Omental fat pad (tissue), 3 donors: ENCODE measurements at regions not wholly inside any gene's neighbourhood (a gene's known extent, or its start where the extent isn't known, plus 50 kb on each side); places are given as distances from the start of the nearest gene placed in this dataset.

Experiments used
- ATAC-seq: fragments of 150-250 bp; one replicate; pipeline ENCODE4 v1.9.1; 2016; ENCODE audit warnings: mild to moderate bottlenecking, moderate library complexity; ENCODE audit not compliant: low FRiP score
- DNase-seq: peaks from one replicate; pipeline ENCODE4 v3.0.0-alpha.2; 2019; ENCODE audit warnings: low spot score
- TF ChIP-seq, protein P1 (sequence below), 3 donors: fragments of 450-650 bp; IDR thresholded peaks; one replicate each; pipeline ENCODE4 v1.5.1; 2016 to 2017; ENCODE audit warnings: antibody characterized with exemption in 3 of 3, mild to moderate bottlenecking in 3 of 3, moderate library complexity in 2 of 3

- TF ChIP-seq, protein P1, sequence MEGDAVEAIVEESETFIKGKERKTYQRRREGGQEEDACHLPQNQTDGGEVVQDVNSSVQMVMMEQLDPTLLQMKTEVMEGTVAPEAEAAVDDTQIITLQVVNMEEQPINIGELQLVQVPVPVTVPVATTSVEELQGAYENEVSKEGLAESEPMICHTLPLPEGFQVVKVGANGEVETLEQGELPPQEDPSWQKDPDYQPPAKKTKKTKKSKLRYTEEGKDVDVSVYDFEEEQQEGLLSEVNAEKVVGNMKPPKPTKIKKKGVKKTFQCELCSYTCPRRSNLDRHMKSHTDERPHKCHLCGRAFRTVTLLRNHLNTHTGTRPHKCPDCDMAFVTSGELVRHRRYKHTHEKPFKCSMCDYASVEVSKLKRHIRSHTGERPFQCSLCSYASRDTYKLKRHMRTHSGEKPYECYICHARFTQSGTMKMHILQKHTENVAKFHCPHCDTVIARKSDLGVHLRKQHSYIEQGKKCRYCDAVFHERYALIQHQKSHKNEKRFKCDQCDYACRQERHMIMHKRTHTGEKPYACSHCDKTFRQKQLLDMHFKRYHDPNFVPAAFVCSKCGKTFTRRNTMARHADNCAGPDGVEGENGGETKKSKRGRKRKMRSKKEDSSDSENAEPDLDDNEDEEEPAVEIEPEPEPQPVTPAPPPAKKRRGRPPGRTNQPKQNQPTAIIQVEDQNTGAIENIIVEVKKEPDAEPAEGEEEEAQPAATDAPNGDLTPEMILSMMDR (IDR thresholded peaks at IDR 0.05): no peak
- DNase-seq (no peak), ATAC-seq (no peak)
Measured at GRCh38 chr1:229999004-229999670, 67.9 kb upstream of the GALNT2 start.

DNA sequence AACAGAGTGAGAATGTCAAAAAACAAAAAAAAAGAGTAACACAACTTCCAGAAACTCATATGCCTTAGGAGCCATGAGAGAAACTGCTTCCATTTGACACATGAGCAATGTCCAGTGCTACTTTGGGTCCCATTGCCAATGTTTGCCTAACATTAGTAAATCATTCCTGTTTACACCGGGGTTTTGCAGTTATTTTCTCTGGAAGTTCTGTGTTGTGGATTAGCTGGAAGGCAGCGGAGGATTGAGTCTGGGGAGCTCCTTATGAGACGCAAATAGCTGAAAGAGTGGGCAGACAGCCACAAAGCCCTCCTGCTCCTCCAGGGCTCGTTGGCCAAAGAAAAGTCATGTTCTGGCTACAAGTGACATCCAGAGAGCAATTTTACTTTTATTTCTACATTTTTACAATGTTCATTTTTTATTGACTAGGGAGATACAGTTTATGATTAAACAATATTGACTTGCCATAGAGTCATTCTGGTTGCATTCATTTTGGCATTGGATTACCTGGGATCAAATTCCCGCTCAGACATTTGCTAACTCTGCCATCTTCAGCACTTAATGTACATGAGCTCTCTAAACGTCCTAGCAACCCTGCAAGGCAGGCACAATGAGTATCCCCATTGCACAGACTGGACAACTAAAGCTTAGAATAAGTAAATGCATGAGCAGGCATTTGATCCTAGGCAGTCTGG is 66.4 kb upstream of the GALNT2 start:
- DNase-seq: no peak
- TF ChIP-seq, protein P1 (IDR thresholded peaks at IDR 0.05): no peak
- no peak for ATAC-seq

- ATAC-seq (no peak), DNase-seq (no peak)
- TF ChIP-seq, protein P1 (IDR thresholded peaks at IDR 0.05): no peak
Measured at GRCh38 chr1:230002164-230002803, 64.8 kb upstream of the GALNT2 start.

DNA sequence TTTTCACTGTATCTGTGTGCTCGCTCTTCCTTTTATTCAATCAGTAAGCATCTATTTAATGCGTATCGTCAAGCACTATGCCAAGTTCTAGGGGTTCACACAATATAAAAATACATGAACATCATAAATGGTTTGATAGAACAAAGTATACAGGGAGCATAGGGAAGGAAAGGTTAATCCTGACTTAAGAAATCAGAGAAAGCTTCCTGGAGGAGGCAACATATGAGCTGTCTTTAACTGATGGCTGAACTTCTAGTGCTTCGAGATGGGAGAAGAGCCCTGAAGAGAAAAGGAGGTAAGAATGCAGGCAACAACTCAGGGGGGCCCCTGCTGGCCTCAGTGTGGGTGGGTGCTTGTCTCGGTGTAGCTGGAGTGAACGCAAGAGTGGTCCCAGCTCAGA is 63.6 kb upstream of the GALNT2 start:
- ATAC-seq (no peak), DNase-seq (no peak)
- TF ChIP-seq, protein P1 (IDR thresholded peaks at IDR 0.05): no peak

GRCh38 chr1:230005040-230005439 is 62.0 kb upstream of the GALNT2 start:
- DNase-seq (no peak), ATAC-seq (no peak)
- TF ChIP-seq, protein P1 (IDR thresholded peaks at IDR 0.05): no peak

GRCh38 chr1:230008721-230009120 is 58.3 kb upstream of the GALNT2 start:
- DNase-seq (no peak), ATAC-seq (no peak)
- TF ChIP-seq, protein P1 (IDR thresholded peaks at IDR 0.05): no peak
